GM18861 (cell line): ENCODE measurements at regions not wholly inside any gene's neighbourhood (a gene's known extent, or its start where the extent isn't known, plus 50 kb on each side); places are given as distances from the start of the nearest gene placed in this dataset.

Experiments
- ATAC-seq: cut with Tn5 transposase; IDR thresholded peaks from one replicate; pipeline ENCODE4 v1.9.1; 2021; ENCODE audit not compliant: unreplicated experiment

DNA sequence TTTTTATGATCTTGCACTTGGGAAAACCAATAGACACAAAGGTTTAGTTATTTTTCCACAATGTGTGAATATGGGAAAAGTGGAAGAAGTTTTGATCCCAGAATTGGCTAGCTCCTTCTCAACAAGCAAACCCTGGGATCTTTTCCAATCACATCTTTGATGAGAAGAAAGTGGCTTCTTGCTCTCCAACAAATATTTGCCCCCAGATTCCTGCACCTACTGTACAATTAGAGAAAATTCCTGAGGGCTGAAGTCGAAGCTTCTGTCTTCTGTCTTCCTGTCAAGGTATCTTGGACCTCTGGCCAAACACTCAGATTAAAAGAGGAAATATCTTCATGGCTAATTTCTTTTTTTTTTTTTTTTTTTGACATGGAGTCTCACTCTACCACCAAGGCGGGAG, 113.1 kb upstream of the SLC45A1 start:
- ATAC-seq: no peak

DNA sequence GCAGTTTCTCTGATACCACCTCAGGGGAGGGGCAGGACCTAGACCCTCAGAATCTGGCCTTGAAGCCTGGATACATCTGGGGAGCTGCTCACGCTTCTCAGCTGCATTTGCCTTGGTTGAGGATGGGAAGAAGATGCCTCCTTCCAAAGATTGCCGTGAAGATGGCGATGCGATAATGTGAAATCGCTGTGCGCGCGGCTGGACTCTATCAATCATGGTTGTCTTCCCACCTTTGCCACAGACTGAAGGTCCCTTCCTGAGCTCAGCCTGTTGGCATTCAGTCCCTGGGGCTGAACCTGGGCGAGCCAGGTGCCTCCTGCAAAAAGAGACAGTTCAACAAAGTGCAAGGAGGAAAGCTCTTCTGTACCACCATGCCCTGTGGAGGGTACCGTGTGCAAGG, 114.4 kb upstream of the SLC45A1 start:
- ATAC-seq: no peak

DNA sequence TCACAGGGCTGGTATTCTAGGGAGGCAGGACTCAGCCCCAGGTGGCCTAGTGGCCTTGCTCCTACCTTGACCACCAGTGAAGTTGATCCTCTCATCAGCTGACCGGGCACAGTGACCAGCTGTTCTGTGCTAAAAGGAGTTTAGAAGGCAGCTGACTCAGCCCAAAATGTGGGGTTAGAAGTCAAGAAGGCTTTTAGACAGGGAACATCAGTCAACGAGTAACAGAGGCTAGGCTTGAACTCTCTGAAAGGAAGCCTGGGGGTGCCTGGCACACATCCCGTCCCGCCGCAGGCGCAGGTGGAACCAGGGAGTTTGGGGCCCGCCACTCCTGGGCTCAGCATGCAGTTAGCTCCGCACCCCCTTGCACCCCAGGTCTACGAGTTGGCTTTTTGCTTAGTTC, 114.9 kb upstream of the SLC45A1 start:
- no peak for ATAC-seq

DNA sequence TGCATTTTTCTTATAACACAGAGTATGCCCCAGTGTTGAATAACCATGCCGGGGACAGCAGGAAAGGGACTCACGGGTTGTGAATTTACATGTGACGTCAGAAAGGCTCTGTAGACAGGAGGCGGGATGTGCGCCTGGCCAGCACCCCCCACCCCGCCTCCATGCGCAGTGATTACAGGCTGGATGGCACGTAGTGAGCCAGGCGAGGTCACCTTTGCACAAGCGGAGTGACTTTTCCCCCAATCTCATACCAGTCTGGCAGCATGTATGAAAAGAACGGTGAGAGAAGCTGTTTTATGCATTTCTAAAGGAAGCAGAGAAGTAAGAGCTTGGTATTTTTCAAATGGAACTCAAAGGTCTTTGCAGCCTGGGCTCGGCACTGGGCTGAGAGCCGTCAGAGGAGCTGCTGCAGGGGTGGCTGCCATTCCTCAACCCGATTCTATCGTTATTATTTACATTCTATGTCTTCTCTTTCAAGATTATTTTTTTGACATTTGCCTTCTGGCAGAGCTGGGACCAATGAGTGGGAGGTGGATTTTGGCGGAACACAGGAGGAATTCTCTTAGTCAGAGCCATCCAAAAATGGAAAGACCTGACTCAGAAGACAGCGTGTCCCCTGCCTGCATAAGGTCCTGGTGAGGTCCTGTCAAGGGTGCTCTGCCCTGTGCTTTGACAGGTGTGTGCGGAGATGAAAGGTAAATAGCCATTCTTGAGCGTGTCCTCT, 115.6 kb upstream of the SLC45A1 start:
- no peak for ATAC-seq

DNA sequence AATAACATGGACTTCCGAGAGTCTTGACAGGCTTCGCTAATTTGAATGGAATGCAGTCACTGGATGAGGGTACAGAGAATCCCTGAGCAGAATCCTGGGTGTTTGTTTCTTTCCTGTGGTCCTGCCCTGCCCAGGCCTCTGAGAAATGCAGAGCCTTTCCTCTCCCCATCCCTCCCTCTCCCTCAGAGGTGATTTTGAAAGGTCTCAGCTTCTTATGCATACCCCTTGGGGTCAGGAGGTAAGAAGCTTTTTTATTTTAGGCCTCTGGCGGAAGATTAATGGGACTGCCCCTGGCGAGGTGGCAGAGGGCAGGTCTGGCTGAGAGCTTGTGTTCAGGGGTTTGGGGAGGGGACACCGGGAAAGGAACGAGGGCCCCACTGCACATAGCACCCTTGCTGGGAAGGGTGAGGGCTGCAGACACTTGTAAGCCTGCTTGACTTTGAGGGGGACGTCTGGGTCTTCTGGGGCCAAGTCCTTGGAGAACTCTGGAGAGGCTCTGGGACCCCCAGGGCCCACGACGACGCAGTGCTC, 116.5 kb upstream of the SLC45A1 start:
- ATAC-seq: no peak

DNA sequence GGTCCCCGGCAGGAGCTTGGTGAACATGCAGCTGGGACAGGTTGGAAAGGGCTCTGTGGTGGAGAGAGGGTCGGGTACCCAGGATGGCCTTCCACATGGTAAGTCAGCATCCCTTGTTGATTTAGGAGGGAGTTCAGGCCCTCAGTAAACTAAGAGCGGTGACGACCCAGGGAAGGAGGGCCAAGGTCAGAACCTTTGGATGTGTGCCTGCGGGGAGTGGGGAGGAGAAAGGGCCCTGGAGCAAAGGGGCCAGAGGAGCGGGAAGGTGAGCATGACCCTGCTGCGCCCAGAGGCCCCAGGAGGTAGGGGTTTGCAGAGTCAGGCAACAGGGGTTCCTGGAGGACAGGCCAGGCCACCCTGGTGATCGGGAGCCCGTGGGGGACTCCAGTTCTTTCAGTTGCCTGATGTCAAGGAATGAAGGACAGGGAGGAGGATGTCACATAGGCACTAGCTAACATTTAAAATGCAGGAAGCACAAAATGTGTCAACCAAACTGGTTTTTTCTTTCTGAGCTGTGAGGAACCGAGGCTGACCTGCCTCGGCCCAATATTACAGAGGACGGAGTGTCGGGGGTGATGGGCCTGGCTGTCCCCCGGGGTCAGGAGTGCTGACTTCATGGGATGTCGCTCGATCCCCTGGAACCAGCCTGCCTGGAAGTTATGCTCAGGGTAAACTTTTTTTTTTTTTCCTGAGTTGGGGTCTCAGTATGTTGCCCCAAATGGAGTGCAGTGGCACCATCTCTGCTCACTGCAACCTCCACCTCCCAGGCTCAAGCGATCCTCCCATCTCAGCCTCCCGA, 117.4 kb upstream of the SLC45A1 start:
- no peak for ATAC-seq

DNA sequence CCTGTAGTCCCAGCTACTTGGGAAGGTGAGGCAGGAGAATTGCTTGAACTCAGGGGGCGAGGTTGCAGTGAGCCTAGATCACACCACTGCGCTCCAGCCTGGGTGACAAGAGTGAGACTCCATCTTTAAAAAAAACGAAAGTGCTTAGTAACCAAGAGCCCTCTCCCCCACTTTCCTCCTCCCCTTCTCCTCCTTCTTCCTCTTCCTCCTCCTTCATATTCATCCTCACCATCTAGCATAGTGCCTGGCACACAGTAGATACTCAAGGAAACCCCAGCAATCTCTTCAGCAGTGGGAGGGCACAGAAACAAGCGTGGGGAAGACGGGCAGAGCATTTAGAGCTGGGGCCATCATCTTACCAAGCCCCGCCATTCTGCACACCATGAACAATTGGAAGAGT, 119.4 kb upstream of the SLC45A1 start:
- no peak for ATAC-seq

DNA sequence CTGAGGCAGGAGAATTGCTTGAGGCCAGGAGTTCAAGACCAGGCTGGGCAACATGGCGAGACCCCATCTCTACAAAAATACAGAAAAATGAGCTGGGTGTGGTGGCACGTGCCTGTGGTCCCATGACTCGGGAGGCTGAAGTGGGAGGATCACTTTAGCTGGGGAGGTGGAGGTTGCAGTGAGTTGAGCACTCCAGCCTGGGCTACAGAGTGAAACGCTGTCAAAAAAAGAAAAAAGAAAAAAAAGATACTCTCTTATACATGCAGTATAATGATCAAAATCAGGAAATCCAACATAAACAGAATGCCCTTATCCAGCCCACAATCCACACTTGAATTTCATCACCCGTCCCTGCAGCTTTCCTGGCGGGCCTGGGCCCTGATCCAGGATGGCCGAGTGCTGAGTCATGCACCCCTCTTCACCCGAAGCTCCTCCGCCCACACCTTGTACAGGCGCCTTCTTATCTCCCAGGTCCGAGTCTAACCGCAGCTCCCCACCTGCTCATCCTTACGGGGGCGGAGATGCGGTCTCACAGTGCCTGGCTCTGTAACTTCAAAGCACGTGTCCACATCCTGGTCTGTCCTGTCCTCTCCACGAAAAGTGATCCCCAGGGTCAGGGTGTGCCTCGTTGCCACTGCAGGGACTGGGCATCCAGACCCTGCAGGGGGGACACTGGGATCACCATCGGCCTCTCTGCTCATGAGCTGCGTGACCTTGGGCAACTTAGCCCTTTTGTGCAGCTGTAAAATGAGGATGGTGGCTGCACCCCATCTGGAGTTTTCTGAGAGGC, 120.2 kb upstream of the SLC45A1 start:
- ATAC-seq: no peak

DNA sequence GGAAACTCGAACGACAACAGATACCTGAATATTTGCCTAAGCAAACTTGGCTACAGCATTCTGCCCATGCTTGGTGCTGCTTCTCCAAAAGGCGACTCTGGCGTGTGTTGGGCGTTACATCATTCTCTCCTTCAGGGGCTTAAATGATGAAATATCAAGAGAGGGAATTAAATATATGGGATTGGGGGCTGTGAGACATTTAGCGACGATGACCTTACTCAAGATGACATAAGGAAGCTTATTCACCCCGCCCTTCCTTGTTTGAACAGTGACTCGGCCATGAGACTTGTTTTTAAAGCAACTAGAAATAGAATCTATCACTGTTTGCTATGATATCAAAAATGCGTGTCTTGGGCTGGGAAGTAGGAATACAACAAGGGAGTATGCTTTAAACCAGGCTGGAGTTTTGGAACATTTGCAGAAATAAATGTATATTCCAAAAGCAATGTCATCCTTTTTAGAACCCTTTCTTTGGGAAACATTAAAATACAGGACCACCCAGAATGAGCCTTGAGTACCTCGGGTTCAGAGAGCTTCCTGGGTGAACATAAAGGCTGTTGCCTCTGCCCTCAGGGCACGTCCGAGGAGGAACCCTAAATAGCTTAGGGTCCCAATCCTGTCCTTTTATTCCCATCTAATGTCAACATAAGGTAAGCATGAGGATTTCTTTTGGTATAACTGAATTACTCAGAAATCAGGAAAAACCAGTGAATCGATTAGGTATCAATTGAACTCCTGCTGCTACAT, 123.3 kb upstream of the SLC45A1 start:
- ATAC-seq: no peak

DNA sequence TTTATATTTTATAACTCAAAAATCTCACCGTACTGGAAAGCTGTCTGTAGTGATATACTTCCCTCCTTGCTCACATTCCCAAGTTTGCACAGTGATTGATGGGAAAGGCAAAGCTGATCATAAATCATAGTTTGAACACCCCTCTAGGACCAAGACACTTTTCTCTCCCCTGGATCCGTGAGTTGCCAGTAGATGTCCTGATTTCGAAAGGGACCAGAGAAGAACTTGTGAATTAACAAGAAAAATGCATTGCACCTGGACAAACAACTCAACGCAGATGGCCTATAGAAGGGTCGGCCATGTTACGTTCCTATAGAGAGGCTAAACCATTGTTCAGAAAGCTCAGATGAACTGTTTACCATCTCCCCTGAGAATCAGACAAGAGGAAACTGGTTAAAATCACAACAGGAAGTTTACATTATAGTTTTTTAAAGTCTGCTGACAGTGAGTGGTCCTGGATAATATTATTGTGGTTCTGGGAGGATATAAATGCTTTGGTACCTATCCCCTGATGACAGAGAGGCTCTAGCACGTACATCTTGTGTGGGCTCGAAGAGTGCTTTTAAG, 124.0 kb upstream of the SLC45A1 start:
- no peak for ATAC-seq

DNA sequence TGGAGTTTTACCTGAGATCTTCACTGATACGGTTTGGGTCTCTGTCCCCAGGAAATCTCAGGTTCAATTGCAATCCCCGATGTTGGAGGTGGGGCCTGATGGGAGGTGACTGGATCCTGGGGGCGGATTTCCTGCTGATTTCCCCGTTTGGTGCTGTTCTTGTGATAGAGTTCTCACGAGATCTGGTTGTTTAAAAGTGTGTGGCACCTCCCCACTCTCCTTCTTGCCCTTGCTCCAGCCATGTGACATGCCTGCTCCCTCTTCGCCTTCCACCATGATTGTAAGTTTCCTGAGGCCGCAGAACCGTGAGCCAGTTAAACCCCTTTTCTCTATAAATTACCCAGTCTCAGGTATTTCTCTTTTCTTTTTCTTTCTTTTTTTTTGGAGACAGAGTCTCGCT, 126.4 kb upstream of the SLC45A1 start:
- ATAC-seq: no peak

DNA sequence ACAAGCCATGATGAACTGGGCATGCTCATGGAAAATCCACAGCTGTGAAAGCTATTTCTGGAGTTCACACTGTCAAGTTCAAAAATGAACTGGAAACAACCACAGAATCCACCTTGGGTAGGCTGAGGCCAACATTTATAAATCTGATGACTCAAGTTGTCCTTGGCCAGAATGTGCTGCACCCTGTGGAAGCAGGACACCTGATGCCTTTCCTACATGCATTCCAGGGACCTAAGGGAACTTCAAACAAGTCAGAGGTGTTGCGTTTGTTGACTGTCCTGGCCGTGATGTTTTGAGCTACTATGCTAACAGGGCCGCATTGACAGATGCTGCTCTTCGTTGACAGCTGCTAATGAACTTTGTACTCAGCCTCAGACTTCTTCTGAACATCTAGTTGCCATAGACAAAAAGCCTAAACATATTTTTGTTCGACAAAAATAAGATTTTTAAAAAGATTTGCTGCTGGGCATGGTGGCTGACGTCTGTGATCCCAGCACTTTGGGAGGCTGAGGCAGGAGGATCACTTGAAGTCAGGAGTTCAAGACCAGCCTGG, 127.9 kb upstream of the SLC45A1 start:
- no peak for ATAC-seq

DNA sequence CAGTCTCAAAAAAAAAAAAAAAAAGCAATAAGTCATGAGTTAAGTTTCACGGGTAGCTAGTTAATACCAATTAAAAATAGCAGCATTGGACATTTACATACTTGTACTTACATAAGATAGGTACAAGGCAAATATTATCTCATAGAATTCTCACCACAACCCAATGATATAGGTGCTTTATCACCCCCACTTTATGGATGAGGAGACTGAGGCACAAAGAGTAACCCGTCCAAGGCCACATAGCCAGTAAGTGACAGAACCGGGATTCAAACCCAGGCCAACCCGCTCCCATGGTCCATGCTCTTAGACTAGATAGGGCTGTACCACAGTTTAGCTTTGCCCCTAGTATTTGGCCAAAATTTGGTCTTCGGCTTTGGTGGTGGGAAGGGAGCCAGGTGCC, 132.5 kb upstream of the SLC45A1 start:
- no peak for ATAC-seq

DNA sequence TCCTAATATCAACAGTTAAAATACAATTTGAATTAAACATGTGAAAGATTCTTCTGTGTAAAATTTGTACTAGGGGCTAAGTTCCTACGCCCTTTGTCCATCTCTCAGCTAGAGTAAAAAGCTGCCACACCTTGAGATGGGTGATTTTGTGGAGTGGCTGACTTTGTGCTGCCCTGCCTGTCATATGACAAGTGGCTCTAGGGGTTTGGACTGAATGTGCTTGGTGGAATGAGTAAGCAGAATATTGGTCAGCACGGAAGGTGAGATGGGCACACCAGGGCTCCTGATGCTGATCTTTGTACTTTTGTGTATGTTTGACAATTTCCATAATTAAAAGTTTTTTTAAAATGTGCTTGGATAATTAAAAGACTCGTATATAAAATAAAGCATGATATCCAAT, 133.6 kb upstream of the SLC45A1 start:
- ATAC-seq: no peak

DNA sequence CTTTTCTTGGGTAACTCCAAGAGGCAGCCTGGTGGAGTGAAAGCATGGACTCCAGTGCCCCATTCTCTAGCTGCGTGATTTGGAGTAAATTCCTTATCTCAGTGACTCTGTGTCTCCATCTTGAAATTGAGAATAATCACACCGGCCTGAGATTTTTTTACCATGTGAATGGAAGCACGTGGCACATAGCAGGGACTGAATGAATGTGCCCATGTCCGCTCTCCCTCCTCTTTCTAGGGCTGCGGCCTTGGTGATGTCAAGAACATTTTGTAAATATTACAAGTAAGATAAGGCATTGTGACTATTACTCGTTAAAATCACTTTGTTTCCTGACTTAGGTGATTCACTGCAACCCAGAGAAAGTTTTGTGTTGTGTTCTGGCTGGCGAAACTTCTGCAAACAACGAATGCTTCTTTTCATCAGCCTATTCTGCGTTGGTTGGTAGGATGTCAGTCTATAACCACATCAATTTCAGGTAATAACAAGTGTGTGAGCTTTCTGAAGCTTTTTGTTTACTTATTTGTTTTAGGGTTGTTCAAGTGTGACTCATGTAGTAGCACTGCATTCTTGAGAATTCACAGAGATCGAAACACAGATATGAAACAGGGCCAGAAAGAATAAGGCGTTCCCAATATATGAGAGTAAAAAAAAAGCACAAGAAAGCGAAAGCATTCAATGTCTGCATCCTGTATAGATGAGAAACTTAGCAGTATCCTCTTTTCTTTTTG, 135.7 kb upstream of the SLC45A1 start:
- peak; percentile 64 for ATAC-seq

DNA sequence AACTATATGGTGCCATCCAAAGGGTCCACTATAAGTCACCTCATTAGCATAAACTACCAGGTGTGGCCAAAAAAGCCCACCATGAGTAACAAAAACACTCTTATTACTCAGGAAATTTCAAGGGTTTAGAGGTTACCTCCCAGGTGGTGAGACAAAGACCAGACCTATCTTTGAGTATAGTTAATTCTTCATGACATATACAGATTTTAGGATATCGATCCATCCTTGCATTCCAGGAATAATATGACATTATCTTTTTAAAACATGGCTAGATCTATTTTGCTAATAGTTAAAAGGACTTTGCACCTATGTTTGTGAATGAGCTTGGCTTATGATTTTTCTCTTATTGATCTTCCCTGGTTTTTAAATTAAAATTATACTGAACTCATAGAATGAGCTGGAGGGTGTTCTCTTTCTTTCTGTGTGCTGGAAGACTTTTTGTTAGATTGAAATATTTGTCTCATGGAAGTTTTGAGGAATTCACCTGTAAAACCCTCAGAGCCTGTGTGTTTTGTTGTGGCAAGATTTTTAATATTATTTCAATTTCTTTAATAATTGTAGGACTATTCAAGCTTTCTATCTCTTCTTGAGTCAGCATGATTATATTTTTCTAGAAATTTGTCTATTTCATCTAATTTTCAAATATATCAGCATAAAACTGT, 138.7 kb upstream of the SLC45A1 start:
- no peak for ATAC-seq

DNA sequence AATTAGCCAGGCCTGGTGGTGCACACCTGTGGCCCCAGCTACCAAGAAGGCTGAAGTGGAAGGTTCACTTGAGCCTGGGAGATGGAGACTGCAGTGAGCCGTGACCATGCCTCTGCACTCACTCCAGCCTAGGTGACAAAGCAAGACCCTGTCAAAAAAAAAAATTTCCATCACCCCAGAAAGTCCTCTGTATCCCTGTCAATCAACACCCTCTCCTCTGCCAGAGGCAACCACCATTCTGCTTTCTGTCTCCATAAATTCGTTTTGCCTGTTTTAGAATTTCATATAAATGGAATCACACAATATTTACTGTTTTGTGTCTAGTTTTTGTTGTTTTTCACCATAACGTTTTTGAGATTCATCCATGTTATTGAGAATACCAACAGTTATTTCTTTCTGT, 141.6 kb upstream of the SLC45A1 start:
- ATAC-seq: no peak

DNA sequence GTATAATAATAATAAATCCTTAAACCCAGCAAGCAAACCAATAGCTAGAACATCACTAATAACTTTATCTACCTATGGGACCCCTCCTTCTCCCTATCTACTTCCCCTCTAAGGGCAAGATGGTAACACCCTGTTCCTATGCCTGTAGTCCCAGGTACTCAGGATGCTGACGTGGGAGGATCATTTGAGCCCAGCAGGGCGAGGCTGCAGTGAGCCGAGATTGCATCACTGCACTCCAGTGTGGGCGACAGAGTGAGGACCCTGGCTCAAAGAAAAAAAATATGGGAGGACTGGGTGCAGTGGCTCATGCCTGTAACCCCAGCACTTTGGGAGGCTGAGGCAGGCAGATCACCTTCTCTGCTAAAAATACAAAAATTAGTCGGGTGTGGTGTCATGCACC, 143.1 kb upstream of the SLC45A1 start:
- ATAC-seq: no peak
